ENCODE measurements at regions not wholly inside any gene's neighbourhood (a gene's known extent, or its start where the extent isn't known, plus 50 kb on each side); places are given as distances from the start of the nearest gene placed in this dataset.

DNA sequence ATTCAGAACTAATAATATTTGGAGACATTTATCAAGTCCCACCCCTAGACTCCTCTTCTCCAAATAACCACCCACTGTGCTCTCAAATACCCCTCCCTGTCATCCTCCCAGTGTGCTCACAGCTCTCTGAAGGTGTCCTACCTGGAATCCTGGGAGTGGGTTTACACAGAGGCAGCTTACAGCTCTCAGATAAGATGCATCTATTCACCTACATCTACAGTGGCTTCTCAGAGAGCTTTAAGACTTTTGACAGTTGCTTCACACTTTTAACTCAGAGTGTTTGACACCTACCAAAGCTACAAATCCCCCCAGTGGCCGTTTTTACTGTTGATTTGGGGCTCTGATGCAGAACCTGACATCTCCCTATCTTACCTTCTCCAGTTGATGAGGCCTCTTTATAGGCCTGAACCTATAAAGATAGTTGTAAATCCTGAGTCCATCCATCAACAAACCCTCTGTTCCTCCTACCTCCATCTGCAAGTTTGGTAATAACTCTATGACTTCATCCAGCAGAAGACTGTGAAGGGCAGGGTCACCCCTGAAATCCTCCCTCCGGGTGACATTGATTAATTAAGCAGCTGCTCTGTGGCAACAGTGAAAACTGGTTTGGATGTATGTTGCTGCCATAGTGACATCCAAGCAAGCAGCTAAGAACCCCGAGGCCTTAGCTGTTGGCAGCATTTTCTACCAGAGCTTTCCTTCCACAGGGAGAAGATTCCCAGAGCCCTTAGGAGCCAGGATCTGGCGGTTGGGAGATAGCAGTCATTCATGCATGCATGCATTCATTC is 226.1 kb upstream of the RREB1 start:
- no peak overlapping the region for H3K56ac ChIP-seq (ENCODE audit: insufficient read length, low read depth, low read length)

More for the DNA sequence above, 226.1 kb upstream of the RREB1 start:
- no peaks in the 10 kb centered on the region for H3K4me1 ChIP-seq (ENCODE audit: insufficient read depth, low read length)
- H4K20me1 ChIP-seq (ENCODE audit: control insufficient read depth, insufficient read depth, insufficient read length) = no peaks in the 10 kb centered on the region
- no peak overlapping the region for H3K27ac ChIP-seq (ENCODE audit: insufficient read length, low read depth, low read length)
- H2BK20ac ChIP-seq (ENCODE audit: low read depth, low read length, poor library complexity, severe bottlenecking) = no peak overlapping the region
- H2AFZ ChIP-seq (ENCODE audit: low read length) = no peak overlapping the region
- Mint-ChIP-seq H3K27me3 (ENCODE audit: low read depth) (no peaks in the 10 kb centered on the region), H3K4me3 (no peak overlapping the region), H3K4me1 (peaks cover 2 to 7% of the 10 kb centered on the region in 2 experiments; a peak in 3 of 4 replicates), H3K9me3 (no peaks in the 10 kb centered on the region; a peak in 1 of 5 replicates), H3K36me3 (ENCODE audit: insufficient read depth in 1 of 3, low read depth in 3 of 3) (no peaks in the 10 kb centered on the region), H3K27ac (no peak overlapping the region)
- H3K4me2 ChIP-seq (ENCODE audit: insufficient read depth, insufficient read length, low read length) = no peak overlapping the region
- H2BK12ac ChIP-seq (ENCODE audit: insufficient read length, low read depth, low read length) = no peak overlapping the region
- no CpG with 5 or more reads among the region's 4 CpGs for WGBS (ENCODE audit: extremely low coverage, insufficient read length, low lambda C conversion rate)
- H3K23ac ChIP-seq (ENCODE audit: insufficient read length, low read depth, low read length) = no peak overlapping the region
- H3K4ac ChIP-seq (ENCODE audit: low read depth, low read length) = no peak overlapping the region
- H3K23me2 ChIP-seq (ENCODE audit: insufficient read length, low read depth, low read length, poor library complexity, severe bottlenecking) = no peaks in the 10 kb centered on the region
- no peak overlapping the region for H3K14ac ChIP-seq (ENCODE audit: insufficient read depth, low read length)
- H3K27me3 ChIP-seq (ENCODE audit: insufficient read depth, low read length) = no peaks in the 10 kb centered on the region
- H2BK5ac ChIP-seq (ENCODE audit: insufficient read length, low read length) = no peak overlapping the region
- DNase-seq = no peak
- TF ChIP-seq, protein P1, sequence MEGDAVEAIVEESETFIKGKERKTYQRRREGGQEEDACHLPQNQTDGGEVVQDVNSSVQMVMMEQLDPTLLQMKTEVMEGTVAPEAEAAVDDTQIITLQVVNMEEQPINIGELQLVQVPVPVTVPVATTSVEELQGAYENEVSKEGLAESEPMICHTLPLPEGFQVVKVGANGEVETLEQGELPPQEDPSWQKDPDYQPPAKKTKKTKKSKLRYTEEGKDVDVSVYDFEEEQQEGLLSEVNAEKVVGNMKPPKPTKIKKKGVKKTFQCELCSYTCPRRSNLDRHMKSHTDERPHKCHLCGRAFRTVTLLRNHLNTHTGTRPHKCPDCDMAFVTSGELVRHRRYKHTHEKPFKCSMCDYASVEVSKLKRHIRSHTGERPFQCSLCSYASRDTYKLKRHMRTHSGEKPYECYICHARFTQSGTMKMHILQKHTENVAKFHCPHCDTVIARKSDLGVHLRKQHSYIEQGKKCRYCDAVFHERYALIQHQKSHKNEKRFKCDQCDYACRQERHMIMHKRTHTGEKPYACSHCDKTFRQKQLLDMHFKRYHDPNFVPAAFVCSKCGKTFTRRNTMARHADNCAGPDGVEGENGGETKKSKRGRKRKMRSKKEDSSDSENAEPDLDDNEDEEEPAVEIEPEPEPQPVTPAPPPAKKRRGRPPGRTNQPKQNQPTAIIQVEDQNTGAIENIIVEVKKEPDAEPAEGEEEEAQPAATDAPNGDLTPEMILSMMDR (conservative IDR thresholded peaks at IDR 0.05) = no peak
- no peak overlapping the region for H4K8ac ChIP-seq (replicated peaks; ENCODE audit: insufficient read length, low read depth, low read length)
- no peak overlapping the region for H2BK120ac ChIP-seq (ENCODE audit: low read depth, low read length, poor library complexity, severe bottlenecking)
- no peak overlapping the region for H3K18ac ChIP-seq (ENCODE audit: insufficient read length, low read depth, low read length)
- no peaks in the 10 kb centered on the region for H3K9me3 ChIP-seq (ENCODE audit: control insufficient read depth, low read depth, low read length)
- H3K79me1 ChIP-seq (ENCODE audit: insufficient read depth, low read depth, low read length, poor library complexity, severe bottlenecking) = no peaks in the 10 kb centered on the region
- H3T11ph ChIP-seq (ENCODE audit: low read length) = no peak overlapping the region
- no peak overlapping the region for H3K9ac ChIP-seq (ENCODE audit: extremely low read depth, insufficient read length, low read length)
- no peaks in the 10 kb centered on the region for H3K79me2 ChIP-seq (ENCODE audit: insufficient read depth, low read length)
- no peak overlapping the region for H2AK5ac ChIP-seq (ENCODE audit: insufficient read length, low read length)
- H4K5ac ChIP-seq (ENCODE audit: insufficient read length, low read depth, low read length) = no peak overlapping the region
- no peak overlapping the region for H4K91ac ChIP-seq (ENCODE audit: insufficient read length, low read depth, low read length)
- no peak overlapping the region for H2BK15ac ChIP-seq (ENCODE audit: low read depth, low read length)
